CD4-positive, alpha-beta T cell treated with Interleukin-6 for 4 hours (primary cell): ENCODE measurements at regions not wholly inside any gene's neighbourhood (a gene's known extent, or its start where the extent isn't known, plus 50 kb on each side); places are given as distances from the start of the nearest gene placed in this dataset.
"Not testable (repeated sequence)": the region's sequence is repeated elsewhere in the genome, so short reads cannot be mapped to it uniquely, and the experiment has no call there.

ENCODE experiments used
- DNase-seq: peaks from one replicate; pipeline ENCODE4 v3.0.0-alpha.2; 2020; ENCODE audit warnings: mixed read lengths

DNA sequence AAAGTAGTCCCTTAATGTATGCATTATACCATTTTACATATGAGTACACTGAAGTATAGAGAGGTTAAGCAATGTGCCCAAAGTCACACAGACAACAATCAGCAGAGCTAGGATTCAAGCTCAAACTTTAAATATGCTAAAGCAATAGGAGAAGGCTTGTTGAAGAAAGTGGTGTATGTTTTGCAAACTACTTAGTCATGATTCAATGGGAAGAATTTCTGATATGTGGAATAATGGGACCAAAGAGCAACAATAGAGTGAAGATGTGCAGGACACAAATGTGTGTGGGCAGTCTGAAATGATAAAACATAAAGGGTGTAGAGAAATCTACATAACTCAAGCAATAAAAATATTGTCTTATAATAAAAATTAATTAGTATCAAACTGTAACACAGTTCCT is 109.0 kb upstream of the ARSJ start:
- no peak for DNase-seq

GRCh38 chr4:114091546-114091945 is 112.1 kb upstream of the ARSJ start:
- DNase-seq, result no peak

GRCh38 chr4:114093221-114093715 is 113.8 kb upstream of the ARSJ start:
- no peak for DNase-seq

DNA sequence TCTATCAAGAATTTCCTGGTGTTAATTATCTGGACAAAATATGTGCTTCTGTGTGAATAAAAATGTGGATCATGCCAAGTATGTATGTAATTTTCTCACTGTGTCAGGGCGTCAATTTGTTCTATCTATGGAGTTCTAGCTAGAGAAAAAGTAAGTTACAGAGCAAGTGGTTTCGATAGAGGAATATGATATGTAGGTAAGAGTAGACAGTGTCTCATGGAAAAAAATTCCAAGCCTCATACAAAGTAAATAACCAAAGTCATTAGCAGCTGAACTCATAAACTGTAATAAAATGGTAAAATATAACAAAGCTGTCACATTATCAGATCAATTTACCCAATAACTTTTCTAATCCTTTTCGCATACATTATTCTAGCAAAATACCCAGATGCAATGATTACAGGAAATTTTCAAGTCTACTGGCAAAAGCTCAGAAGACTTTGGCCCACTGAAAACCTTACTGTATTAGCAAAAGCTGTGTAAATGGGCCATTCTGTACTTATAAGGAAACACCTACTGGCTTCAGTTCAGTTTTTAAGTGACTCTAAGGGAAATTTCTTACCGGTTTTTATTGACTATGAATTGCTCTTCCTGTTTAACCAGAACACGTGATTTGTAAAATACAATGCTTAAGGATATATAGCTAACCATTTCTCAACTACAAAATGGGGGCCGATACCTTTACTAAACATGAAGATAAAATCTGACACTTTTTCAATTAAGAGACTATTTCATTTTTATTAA is 121.0 kb upstream of the ARSJ start:
- no peak for DNase-seq

- no peak for DNase-seq
Measured at GRCh38 chr4:114103908-114104307, 124.5 kb upstream of the ARSJ start.

DNA sequence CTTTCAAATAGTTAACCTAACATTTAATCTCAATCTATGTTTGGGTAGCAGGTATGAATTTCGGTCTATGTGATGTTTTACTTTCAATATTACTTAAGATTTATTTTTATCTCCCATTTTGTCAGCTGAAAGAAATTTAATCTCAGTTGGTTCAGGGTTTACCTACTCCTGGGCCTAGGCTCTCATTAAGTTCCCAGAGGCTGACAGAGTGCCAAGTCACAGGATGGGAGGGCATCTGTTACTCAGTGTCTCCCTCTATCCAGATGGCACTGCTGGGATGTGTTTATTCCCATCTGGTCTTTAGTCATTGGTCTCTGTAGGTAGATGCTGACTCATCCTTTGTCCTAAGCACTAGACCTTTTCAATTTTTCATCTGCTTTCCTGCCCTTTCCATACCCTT is 129.4 kb upstream of the ARSJ start:
- no peak for DNase-seq

DNA sequence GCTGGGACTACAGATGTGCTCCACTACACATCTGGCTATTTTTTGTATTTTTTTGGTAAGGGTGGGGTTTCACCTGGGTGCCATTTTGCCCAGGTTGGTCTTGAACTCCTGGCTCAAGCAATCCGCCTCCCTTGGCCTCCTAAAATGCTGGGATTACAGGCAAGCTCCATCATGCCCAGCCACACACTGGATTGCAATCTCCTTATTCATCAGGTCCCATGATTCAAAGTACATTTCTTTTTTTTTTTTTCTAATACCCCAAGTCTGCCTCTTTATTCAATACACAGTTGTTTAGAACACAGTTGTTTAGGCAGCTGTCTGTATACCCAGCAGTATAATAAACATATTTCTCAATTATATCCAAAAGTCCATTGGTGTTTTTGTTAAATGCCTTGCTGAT is 130.3 kb upstream of the ARSJ start:
- DNase-seq, result no peak

- DNase-seq, result no peak
Measured at GRCh38 chr4:114115526-114115925, 136.1 kb upstream of the ARSJ start.

DNA sequence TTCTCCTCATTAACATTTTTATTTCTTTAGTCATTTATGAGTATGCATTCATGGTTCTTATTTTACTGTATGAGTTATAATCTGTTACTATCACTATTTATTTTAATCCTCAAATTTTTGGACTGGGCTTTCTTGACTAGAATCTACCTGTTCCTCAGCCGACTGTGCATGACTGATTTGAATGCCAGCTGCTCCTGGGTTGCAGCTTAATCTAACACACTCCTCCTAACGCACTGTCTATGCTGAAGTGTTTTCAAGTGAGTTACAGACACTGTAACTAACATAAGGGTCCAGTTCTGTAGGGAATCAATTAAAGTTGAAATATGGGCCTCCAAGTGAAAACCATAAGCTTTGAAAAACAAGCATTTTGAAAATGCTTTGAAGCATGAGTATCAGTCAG is 137.4 kb upstream of the ARSJ start:
- no peak for DNase-seq

DNA sequence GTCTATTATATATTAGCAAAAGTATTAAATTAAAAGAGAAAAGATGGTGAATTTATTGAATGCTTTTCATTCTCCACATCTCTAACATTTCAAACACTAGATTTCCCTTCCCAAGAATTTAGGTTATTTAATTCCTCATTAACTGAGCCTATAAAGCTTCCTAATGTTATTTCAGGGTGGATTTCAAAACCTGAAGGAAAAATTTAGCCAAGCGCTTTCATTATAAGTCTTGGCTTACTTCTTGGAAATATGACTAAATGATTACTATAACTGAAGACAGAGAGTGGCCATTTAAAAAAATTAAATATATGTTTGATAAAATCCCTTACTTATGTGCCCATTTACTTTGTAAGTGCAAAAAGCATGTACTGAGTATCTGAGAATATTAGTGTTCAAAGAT is 141.8 kb upstream of the ARSJ start:
- no peak for DNase-seq

DNA sequence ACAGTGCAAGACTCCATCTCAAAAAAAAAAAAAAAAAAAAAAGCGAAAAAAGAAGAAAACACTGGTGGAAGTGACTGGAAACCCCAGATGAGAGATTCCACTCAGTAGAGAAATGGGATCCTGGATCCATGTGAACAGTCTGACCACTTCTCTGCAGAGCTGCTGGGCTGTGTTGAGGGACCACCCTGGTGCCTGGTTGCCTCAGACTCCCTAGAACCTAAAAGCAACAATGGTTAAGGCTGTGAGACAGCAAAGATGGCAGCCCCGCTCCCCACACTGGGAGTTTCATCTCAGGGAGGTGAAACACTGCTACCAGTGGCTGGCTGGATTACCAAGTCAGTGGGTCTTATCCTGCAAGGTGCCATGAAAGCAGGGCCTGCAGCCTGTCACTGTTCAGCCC is 152.8 kb upstream of the ARSJ start:
- DNase-seq, result no peak

DNA sequence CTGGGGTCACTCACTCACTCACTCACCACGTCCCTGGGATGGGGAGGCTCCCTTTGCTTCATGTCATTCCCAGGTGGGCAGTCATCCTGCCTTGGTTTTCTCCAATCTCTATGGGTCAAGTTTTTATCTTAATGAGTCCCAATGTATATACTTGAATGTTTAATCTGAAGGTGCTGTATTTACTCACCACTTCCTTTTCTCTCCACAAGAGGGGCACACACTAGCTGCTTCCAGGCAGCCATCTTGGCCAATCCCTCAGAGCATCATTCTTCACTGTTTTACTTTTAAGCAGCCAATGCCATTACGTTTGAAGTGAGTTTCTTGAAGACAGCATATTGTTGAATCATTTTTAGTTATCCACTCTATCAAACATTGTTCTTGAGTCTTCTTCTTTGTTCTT is 153.4 kb upstream of the ARSJ start:
- DNase-seq, result no peak

- DNase-seq, result no peak
Measured at GRCh38 chr4:114136069-114136468, 156.6 kb upstream of the ARSJ start.

DNA sequence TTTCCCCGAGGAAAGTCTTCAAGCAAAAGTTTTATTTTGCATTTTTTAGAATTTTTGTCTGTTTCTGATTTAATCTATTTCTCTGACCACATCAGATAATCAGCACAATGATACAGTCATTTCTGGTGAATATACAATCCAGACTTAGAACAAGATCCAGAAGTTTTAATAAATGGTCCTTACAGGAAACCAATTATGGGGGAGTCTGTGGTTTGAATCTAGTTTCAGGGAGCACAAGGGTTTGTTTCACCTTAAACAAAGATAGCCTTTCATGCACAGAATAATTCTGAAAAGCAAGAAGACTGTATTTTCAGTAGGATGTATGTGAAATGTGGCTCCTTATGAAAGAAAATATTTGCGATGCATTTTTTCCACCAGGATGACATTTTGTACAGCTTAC is 158.5 kb upstream of the ARSJ start:
- no peak for DNase-seq

GRCh38 chr4:114146947-114147618 is 167.6 kb upstream of the ARSJ start:
- DNase-seq, result no peak

GRCh38 chr4:114147619-114148208 is 168.3 kb upstream of the ARSJ start:
- not testable (repeated sequence) for DNase-seq

- not testable (repeated sequence) for DNase-seq
Measured at GRCh38 chr4:114148372-114149070, 169.1 kb upstream of the ARSJ start.

- DNase-seq, result no peak
Measured at GRCh38 chr4:114156371-114156770, 176.9 kb upstream of the ARSJ start.

- DNase-seq, result no peak
Measured at GRCh38 chr4:114161809-114162208, 182.4 kb upstream of the ARSJ start.

DNA sequence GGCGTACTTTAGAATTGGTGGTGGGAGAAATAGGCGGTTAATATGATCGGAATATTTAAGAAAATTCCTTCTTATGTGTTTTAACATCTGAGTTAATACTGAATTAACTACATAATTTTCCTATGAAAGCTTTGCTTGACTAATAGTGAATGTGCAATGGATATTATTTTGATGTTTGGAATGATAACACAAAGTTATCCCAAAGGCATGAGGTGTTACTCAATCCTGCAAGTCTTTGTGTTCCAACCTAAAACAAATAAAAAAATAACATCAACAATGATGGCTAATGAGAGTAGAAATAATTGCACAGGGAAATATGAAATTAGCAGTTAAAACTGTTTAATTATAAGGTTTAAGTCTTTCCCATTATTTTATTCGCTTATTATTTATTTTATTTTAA is 183.6 kb upstream of the ARSJ start:
- no peak for DNase-seq

DNA sequence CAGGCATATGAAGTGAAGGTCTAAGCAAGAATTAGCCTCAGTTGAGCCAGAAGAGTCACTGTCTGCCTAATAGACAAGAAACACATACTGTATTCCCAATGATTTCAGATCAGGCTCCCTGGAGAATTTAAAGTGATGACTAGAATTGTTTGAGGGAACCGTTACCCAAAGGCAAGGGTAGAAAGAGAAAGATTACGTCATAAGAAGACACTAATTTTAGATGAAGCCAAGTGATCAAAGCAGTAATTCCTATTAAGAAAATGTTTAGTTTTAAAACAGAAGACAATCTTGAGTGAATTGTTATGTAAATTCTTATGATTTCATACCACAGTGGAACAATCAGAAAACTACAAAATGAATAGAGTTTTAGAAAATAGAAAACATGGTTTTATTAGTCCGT is 194.5 kb upstream of the ARSJ start:
- DNase-seq, result no peak

DNA sequence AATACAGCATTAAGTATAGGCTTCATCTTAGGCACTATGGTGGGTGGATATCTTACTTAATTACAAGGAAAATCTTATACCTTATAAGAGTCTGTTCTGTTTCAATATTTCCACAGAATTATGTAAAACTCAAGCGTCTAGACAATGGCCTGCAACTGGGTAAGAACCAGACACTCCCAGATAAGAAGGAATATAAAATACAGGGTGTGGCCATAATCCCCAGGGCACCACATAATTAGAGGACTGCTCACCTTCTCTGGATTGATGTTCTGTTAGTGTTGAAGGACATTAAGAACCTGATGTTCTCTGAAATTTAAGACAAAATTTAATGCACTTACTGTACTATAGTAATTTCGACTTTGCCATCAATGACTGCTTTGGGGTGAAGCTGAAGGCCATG is 198.2 kb upstream of the ARSJ start:
- no peak for DNase-seq

DNA sequence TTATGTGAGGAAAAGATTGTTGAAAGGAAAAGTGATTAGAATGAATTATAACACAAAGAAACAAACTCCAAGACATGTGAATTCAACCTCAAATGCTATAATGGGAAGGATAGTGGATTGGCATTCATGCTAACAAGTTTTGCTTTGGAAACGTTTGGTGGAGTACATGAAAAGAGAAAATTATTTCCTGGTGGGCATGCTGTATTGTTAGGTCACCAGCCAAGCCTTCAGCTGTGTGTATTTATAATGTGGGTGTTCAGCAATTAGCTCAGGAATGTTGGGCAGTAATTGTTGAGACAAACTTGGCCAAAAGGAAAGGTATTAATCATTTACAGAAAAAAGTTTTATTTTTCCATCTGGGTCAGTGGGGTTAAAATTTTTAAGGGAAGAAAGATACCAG is 198.9 kb upstream of the ARSJ start:
- no peak for DNase-seq

DNA sequence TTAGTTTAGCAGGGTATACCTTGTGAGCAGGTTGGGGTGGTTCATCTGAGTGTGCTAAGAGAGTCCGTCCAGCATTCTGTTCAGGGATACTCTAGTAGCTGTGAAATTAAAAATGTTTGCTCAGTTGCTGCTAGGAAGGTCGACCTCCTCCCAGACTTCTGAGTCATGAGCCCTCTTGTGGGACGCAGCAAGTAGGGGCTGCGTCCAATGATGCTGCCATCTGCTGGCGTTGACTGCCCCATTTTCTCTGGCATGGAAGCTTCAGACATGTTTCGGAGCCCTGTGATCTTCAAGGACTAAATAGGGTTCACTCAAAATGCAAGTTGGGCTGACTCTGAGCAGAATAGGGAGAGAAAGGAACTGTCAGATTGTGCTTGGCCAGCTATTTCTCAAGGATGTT is 201.0 kb upstream of the ARSJ start:
- DNase-seq, result peak; percentile 45
